Loucy (cell line): ENCODE measurements at regions not wholly inside any gene's neighbourhood (a gene's known extent, or its start where the extent isn't known, plus 50 kb on each side); places are given as distances from the start of the nearest gene placed in this dataset.

ENCODE experiments used
- CTCF ChIP-seq: fragments of 200-600 bp; sonication (generic); conservative IDR thresholded peaks from 2 replicates; pipeline ENCODE4 v1.5.1; 2014; ENCODE audit warnings: mild to moderate bottlenecking, antibody characterized with exemption, low read length
- EZH2phosphoT487 ChIP-seq: fragments of 200-600 bp; IDR thresholded peaks from 2 replicates; pipeline ENCODE4 v1.6.1; 2018; ENCODE audit warnings: antibody characterized with exemption, mild to moderate bottlenecking, moderate library complexity, borderline replicate concordance

GRCh38 chr3:63043631-63044030 is 168.4 kb upstream of the CADPS start:
- TF ChIP-seq CTCF (no peak), EZH2phosphoT487 (no peak)
